ENCODE measurements at regions not wholly inside any gene's neighbourhood (a gene's known extent, or its start where the extent isn't known, plus 50 kb on each side); places are given as distances from the start of the nearest gene placed in this dataset.

DNA sequence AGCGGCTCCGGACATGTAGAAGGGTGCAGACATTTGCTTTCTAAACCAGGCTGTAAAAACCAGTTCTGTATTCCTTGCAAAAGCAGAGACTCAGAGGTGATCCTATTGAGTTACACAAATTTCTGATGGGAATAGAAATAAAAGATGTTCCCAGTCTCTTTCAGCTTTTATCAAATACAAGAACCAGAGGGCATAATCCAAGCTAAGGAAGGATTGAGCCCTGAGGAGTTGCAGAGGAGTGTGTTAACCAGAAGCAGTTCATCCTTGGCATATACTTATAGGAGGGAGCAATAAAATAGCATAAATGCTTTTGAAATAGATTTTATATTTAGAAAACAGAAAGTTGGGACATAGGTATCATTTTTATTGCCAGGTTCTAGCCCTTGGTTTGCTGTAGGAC, 75.3 kb downstream of the KIF4B start:
- TF ChIP-seq, protein P1, sequence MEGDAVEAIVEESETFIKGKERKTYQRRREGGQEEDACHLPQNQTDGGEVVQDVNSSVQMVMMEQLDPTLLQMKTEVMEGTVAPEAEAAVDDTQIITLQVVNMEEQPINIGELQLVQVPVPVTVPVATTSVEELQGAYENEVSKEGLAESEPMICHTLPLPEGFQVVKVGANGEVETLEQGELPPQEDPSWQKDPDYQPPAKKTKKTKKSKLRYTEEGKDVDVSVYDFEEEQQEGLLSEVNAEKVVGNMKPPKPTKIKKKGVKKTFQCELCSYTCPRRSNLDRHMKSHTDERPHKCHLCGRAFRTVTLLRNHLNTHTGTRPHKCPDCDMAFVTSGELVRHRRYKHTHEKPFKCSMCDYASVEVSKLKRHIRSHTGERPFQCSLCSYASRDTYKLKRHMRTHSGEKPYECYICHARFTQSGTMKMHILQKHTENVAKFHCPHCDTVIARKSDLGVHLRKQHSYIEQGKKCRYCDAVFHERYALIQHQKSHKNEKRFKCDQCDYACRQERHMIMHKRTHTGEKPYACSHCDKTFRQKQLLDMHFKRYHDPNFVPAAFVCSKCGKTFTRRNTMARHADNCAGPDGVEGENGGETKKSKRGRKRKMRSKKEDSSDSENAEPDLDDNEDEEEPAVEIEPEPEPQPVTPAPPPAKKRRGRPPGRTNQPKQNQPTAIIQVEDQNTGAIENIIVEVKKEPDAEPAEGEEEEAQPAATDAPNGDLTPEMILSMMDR (conservative IDR thresholded peaks at IDR 0.05): no peak
- TF ChIP-seq EZH2 (IDR thresholded peaks at IDR 0.05; ENCODE audit: low read depth): no peak

Data from PC-9 (cell line).